Smooth muscle cell (in vitro differentiated cells): ENCODE measurements at regions not wholly inside any gene's neighbourhood (a gene's known extent, or its start where the extent isn't known, plus 50 kb on each side); places are given as distances from the start of the nearest gene placed in this dataset.

Experiments used
- DNase-seq: peaks from one replicate; lab custom pipeline; 2025; ENCODE audit not compliant: unreplicated experiment; lab: John Stamatoyannopoulos, UW
- H2AFZ ChIP-seq: fragments of 200-600 bp; sonication (generic); 2 replicates; pipeline ENCODE4 v1.6.0; 2016; ENCODE audit warnings: antibody characterized with exemption, low read depth, mild to moderate bottlenecking
- H3F3A ChIP-seq: fragments of 200-600 bp; sonication (generic); 2 replicates; pipeline ENCODE4 v1.6.0; 2017; ENCODE audit warnings: antibody characterized with exemption, low read depth
- H3K27ac ChIP-seq: fragments of 200-600 bp; sonication (generic); 2 replicates; pipeline ENCODE4 v1.5.1; 2016; ENCODE audit warnings: low read depth, mild to moderate bottlenecking
- H3K27me3 ChIP-seq: fragments of 200-600 bp; sonication (generic); 2 replicates; pipeline ENCODE4 v1.6.1; 2016; ENCODE audit warnings: low read depth, mild to moderate bottlenecking
- H3K36me3 ChIP-seq: fragments of 200-600 bp; sonication (generic); 2 replicates; pipeline ENCODE4 v1.5.1; 2016; ENCODE audit warnings: low read depth
- H3K4me1 ChIP-seq: fragments of 200-600 bp; sonication (generic); 2 replicates; pipeline ENCODE4 v1.5.1; 2016; ENCODE audit warnings: low read depth
- H3K4me2 ChIP-seq: fragments of 200-600 bp; sonication (generic); 2 replicates; pipeline ENCODE4 v1.6.0; 2016; ENCODE audit warnings: mild to moderate bottlenecking
- H3K4me3 ChIP-seq: fragments of 200-600 bp; sonication (generic); 2 replicates; pipeline ENCODE4 v1.5.1; 2016; ENCODE audit warnings: mild to moderate bottlenecking
- H3K79me2 ChIP-seq: fragments of 200-600 bp; sonication (generic); 2 replicates; pipeline ENCODE4 v1.6.0; 2016; ENCODE audit warnings: low read depth, mild to moderate bottlenecking
- H3K9ac ChIP-seq: fragments of 200-600 bp; sonication (generic); 2 replicates; pipeline ENCODE4 v1.6.0; 2016; ENCODE audit warnings: low read depth
- H3K9me3 ChIP-seq: fragments of 200-600 bp; sonication (generic); replicated peaks from 2 replicates; pipeline ENCODE4 v1.5.1; 2016; ENCODE audit warnings: low read depth
- H4K20me1 ChIP-seq: fragments of 200-600 bp; sonication (generic); 2 replicates; pipeline ENCODE4 v1.6.0; 2016; ENCODE audit warnings: low read depth
- CTCF ChIP-seq: fragments of 200-600 bp; sonication (generic); IDR thresholded peaks from 2 replicates; pipeline ENCODE4 v1.5.1; 2017; ENCODE audit warnings: borderline replicate concordance, mild to moderate bottlenecking, antibody characterized with exemption; ENCODE audit not compliant: insufficient read depth, poor library complexity, severe bottlenecking
- WGBS: methylation state at CpG from one replicate; pipeline ENCODE4 v1.1.7; 2016; ENCODE audit warnings: low lambda C conversion rate; 5-methylcytosine and 5-hydroxymethylcytosine counted together

GRCh38 chr9:7912037-7912535 lies 112.5 kb upstream of the DMAC1 start:
- DNase-seq, result no peak
- Histone ChIP-seq H3K36me3 (no peaks in the 10 kb centered on the region), H3K4me3 (no peak overlapping the region), H4K20me1 (no peaks in the 10 kb centered on the region), H3K27me3 (no peaks in the 10 kb centered on the region), H3K4me2 (no peak overlapping the region), H2AFZ (no peak overlapping the region), H3K27ac (no peak overlapping the region), H3F3A (peaks cover 6% of the 10 kb centered on the region), H3K79me2 (no peaks in the 10 kb centered on the region), H3K9ac (no peak overlapping the region), H3K4me1 (no peaks in the 10 kb centered on the region), H3K9me3 (no peaks in the 10 kb centered on the region)
- no peak for TF ChIP-seq CTCF

GRCh38 chr9:7910426-7911020 lies 110.9 kb upstream of the DMAC1 start:
- no peak overlapping the region for H3K4me3 ChIP-seq
- no peaks in the 10 kb centered on the region for H3K36me3 ChIP-seq
- H3K4me1 ChIP-seq, result no peaks in the 10 kb centered on the region
- peaks cover 6% of the 10 kb centered on the region for H3F3A ChIP-seq
- DNase-seq, result no peak
- H3K9me3 ChIP-seq, result no peaks in the 10 kb centered on the region
- H2AFZ ChIP-seq, result no peak overlapping the region
- peak overlapping the region; percentile 53 for H3K4me2 ChIP-seq
- H3K79me2 ChIP-seq, result no peaks in the 10 kb centered on the region
- WGBS, result 52% methylated on average over 6 of the region's 6 CpGs
- H3K27me3 ChIP-seq, result no peaks in the 10 kb centered on the region
- H4K20me1 ChIP-seq, result no peaks in the 10 kb centered on the region
- no peak overlapping the region for H3K9ac ChIP-seq
- TF ChIP-seq CTCF, result no peak
- H3K27ac ChIP-seq, result no peak overlapping the region

- peaks cover 6% of the 10 kb centered on the region for H3F3A ChIP-seq
- H3K9ac ChIP-seq, result no peak overlapping the region
- H4K20me1 ChIP-seq, result no peaks in the 10 kb centered on the region
- no peak overlapping the region for H2AFZ ChIP-seq
- no peaks in the 10 kb centered on the region for H3K36me3 ChIP-seq
- no peak overlapping the region for H3K4me3 ChIP-seq
- H3K9me3 ChIP-seq, result no peaks in the 10 kb centered on the region
- no peak overlapping the region for H3K4me2 ChIP-seq
- H3K27me3 ChIP-seq, result no peaks in the 10 kb centered on the region
- DNase-seq, result no peak
- H3K4me1 ChIP-seq, result no peaks in the 10 kb centered on the region
- TF ChIP-seq CTCF, result no peak
- H3K27ac ChIP-seq, result no peak overlapping the region
- WGBS, result 95% methylated on average over 5 of the region's 5 CpGs
- no peaks in the 10 kb centered on the region for H3K79me2 ChIP-seq
Observed at GRCh38 chr9:7909537-7909936, 110.0 kb upstream of the DMAC1 start.
